ENCODE measurements at regions not wholly inside any gene's neighbourhood (a gene's known extent, or its start where the extent isn't known, plus 50 kb on each side); places are given as distances from the start of the nearest gene placed in this dataset.

DNA sequence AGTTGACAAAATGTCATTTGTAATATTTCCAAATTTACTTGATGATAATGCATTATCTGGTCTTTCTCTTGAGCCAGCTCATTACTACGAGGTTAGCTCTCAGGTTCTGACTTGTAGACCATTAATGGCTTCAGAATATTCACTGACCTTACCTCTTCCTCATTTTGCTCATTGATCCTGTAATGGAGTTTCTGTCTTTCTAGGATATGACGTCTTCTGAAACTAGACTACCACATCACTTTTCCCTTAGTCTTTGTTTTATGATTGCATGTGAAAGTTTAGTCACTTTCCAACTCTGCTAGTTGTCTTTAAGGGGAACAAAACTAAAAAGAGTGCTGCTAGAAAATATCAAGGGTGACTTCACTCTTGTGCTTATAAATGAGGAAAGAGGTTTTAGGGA is 697.6 kb downstream of the JRKL start:
- TF ChIP-seq POLR2AphosphoS5 (IDR thresholded peaks at IDR 0.05; ENCODE audit: low read depth, low read length) (no peak), TAF1 (IDR thresholded peaks at IDR 0.05; ENCODE audit: low read depth, low read length) (no peak), POLR2A (IDR thresholded peaks at IDR 0.05; ENCODE audit: low read depth, low read length) (no peak), POU2F2 (IDR thresholded peaks at IDR 0.05; ENCODE audit: low read depth, low read length) (no peak), PAX5 (IDR thresholded peaks at IDR 0.05; ENCODE audit: insufficient read depth, low read length, severe bottlenecking) (no peak)

Data from GM12891 (cell line).